ENCODE measurements at regions not wholly inside any gene's neighbourhood (a gene's known extent, or its start where the extent isn't known, plus 50 kb on each side); places are given as distances from the start of the nearest gene placed in this dataset.

- TF ChIP-seq CTCF (IDR thresholded peaks at IDR 0.05): no peak
- Histone ChIP-seq H3K27me3 (replicated peaks; ENCODE audit: insufficient read depth) (no peaks in the 10 kb centered on the region), H3K27ac (no peak overlapping the region), H3K4me1 (ENCODE audit: control insufficient read depth in 1 of 2, low read depth in 2 of 2) (no peaks in the 10 kb centered on the region), H3K4me3 (no peak overlapping the region), H3K9me3 (no peaks in the 10 kb centered on the region), H3K36me3 (no peaks in the 10 kb centered on the region)
- no peak for ATAC-seq (ENCODE audit: insufficient number of reproducible peaks, low FRiP score, low read depth)
- DNase-seq (ENCODE audit: low spot score): no peak
Measured at GRCh38 chr14:26370115-26370514, 227.7 kb downstream of the NOVA1 start.

- ATAC-seq (ENCODE audit: insufficient number of reproducible peaks, low FRiP score, low read depth) (no peak), DNase-seq (ENCODE audit: low spot score) (no peak)
- Histone ChIP-seq H3K4me3 (no peak overlapping the region), H3K27me3 (replicated peaks; ENCODE audit: insufficient read depth) (no peaks in the 10 kb centered on the region), H3K36me3 (no peaks in the 10 kb centered on the region), H3K4me1 (ENCODE audit: control insufficient read depth in 1 of 2, low read depth in 2 of 2) (peaks cover 0 to 11% of the 10 kb centered on the region in 2 donors), H3K9me3 (no peaks in the 10 kb centered on the region), H3K27ac (no peak overlapping the region)
- TF ChIP-seq CTCF (IDR thresholded peaks at IDR 0.05): no peak
Measured at GRCh38 chr14:26363689-26364088, 234.1 kb downstream of the NOVA1 start.

GRCh38 chr14:26344596-26344995, 253.2 kb downstream of the NOVA1 start:
- no peak overlapping the region for H3K4me3 ChIP-seq
- no peaks in the 10 kb centered on the region for H3K4me1 ChIP-seq (ENCODE audit: control insufficient read depth in 1 of 2, low read depth in 2 of 2)
- no peaks in the 10 kb centered on the region for H3K36me3 ChIP-seq
- no peak overlapping the region for H3K27ac ChIP-seq
- DNase-seq (ENCODE audit: low spot score) (no peak), ATAC-seq (ENCODE audit: insufficient number of reproducible peaks, low FRiP score, low read depth) (no peak)
- no peak for TF ChIP-seq CTCF (IDR thresholded peaks at IDR 0.05)
- H3K27me3 ChIP-seq (replicated peaks; ENCODE audit: insufficient read depth): no peaks in the 10 kb centered on the region
- no peaks in the 10 kb centered on the region for H3K9me3 ChIP-seq

GRCh38 chr14:26339381-26339780, 258.5 kb downstream of the NOVA1 start:
- ATAC-seq (ENCODE audit: insufficient number of reproducible peaks, low FRiP score, low read depth): no peak

GRCh38 chr14:26338231-26338630, 259.6 kb downstream of the NOVA1 start:
- Histone ChIP-seq H3K36me3 (no peaks in the 10 kb centered on the region), H3K4me3 (no peak overlapping the region), H3K9me3 (no peaks in the 10 kb centered on the region), H3K27ac (no peak overlapping the region), H3K4me1 (ENCODE audit: control insufficient read depth in 1 of 2, low read depth in 2 of 2) (no peaks in the 10 kb centered on the region), H3K27me3 (replicated peaks; ENCODE audit: insufficient read depth) (no peaks in the 10 kb centered on the region)
- DNase-seq (ENCODE audit: low spot score) (no peak), ATAC-seq (ENCODE audit: insufficient number of reproducible peaks, low FRiP score, low read depth) (no peak)
- TF ChIP-seq CTCF (IDR thresholded peaks at IDR 0.05): no peak

More at GRCh38 chr14:26339381-26339780, 258.5 kb downstream of the NOVA1 start:
- Histone ChIP-seq H3K27me3 (replicated peaks; ENCODE audit: insufficient read depth) (no peaks in the 10 kb centered on the region), H3K4me3 (no peak overlapping the region), H3K36me3 (no peaks in the 10 kb centered on the region), H3K27ac (no peak overlapping the region), H3K9me3 (no peaks in the 10 kb centered on the region), H3K4me1 (ENCODE audit: control insufficient read depth in 1 of 2, low read depth in 2 of 2) (no peaks in the 10 kb centered on the region)
- TF ChIP-seq CTCF (IDR thresholded peaks at IDR 0.05): no peak
- DNase-seq (ENCODE audit: low spot score): no peak
